IPS DF 4.7 (cell line): ENCODE measurements at regions not wholly inside any gene's neighbourhood (a gene's known extent, or its start where the extent isn't known, plus 50 kb on each side); places are given as distances from the start of the nearest gene placed in this dataset.
"Not testable (repeated sequence)": the region's sequence is repeated elsewhere in the genome, so short reads cannot be mapped to it uniquely, and the experiment has no call there.

Experiments
- DNase-seq: peaks from one replicate; pipeline ENCODE4 v3.0.0-alpha.2; 2013; ENCODE audit warnings: low spot score; ENCODE audit errors: extremely low read depth

DNA sequence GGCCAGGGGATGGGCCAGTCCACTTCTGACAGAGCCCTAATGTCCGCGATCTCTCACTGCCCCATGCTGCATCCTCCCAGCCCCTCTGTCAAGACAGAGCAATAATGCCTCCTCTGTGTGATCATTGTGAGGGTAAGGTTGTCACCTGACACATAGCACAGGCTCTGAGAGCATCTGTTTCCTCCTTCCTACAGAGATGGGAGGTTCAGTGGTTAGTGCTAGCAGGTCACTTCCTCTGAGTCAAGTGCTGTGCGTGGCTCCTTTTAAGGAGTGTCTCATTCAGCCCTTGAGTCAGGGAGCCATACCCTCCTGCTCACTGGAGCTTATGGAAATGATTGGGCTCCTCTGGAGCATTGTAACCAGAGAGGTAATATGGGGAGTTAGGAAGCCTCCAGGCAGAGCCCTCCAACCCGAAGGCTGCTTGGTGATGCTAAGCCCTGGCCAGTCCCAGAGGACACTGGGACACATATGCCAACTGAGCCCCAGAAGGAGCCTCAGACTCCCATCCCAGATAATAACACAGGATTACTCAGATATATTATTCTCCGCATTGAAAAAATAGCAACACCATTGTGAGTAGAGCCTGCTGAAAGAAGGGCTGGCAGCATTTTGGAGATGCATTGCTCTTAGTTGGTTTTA, 189.0 kb downstream of the GALNT1 start:
- DNase-seq = no peak

DNA sequence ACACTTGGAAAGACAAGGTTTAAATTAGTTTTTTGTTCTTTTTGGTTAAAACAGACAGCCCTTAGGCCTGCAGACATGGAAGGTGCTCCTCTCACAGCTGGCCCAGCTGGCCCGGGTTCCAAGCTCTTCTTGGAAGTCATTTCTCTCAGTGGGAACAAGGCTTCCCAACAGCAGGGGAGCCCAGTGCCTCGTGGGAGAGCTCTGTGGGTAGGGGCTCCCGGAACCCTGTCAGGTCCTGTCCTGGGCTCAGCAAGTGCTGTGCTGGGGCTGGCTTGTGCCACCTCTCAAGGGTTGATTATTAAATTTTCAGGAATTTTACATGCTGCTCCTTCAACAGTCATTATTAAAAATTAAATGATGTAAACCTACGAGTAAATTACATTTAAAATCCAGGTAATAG, 189.6 kb downstream of the GALNT1 start:
- no peak for DNase-seq

DNA sequence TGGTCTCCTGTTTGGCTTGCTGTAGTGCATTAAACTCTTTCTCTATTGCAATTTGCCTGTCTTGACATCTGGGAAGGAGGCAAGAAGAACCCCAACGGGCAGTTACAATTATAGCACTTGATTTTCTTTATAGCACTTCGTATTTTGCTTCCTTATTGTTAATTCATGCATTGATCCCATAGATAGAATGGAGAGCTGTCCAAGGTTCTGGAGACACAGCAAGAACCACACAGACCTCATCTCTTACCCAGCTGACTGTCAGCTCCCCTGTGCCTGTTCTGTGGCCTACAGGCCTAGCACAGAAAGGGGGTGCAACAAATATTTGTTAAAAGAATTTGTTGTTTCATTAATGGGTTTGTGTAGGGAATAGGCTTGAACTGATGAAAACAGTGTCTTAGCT, 194.3 kb downstream of the GALNT1 start:
- DNase-seq = no peak

- no peak for DNase-seq
These were observed 194.9 kb downstream of the GALNT1 start for GRCh38 chr18:35776473-35776872.

- DNase-seq = no peak
These were observed 195.4 kb upstream of the RMP24 start for GRCh38 chr18:35777039-35777438.

DNA sequence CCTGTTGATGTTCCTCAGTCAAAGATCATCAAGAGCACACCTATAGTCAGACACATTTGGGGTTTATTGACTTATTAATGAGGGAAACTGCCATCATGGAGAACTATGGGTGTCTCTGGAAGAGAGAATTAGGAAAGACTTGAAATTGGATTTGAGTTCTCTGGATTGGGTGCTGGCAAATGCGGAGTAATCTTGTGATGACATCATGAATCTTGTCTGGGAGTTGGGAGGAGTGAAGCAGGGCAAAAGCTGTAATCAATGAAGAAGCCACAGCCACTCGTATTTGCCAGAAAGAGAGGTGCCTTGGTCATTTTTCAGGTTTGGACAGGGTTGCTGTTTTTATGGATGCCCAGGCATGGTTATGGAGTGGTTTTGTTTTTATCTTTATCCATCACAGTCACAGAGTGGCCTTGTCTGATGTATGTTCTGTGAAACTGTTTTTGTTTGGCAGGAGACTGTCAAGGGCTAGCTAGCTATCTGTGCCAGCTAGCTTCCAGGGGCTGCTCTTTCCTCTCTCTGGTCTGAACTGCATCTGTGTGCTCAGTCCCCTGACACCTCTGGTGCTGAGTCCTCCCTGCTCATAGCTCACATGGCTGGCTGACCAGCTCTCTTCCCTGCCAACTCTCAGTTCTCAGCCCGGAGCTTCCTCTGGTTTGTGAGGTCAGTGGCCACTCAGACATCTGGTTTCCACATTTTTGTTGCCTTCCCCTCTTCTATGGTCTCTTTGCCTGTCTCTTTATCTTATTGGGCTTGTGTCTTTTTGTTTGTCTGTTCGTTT, 193.4 kb upstream of the RMP24 start:
- DNase-seq = no peak

DNA sequence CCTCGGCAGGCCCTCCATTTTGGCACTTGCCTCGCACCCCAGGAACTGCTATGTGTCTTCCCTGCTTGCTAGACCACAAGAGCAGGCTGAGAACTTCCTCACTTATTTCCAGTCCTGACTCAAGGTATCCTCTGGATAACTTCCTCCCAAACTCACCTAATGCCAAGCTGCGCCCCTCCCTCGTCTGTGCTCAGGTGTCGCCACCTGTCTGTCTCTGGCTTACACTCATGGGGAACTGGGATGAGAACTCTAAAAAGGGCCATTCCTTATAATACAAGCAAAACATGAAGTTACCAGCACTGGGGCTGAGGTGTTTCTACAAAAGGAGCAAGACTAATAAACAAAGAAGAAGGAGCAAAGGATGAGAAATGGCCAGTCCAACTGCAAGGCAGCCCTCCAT, 191.5 kb upstream of the RMP24 start:
- no peak for DNase-seq

DNA sequence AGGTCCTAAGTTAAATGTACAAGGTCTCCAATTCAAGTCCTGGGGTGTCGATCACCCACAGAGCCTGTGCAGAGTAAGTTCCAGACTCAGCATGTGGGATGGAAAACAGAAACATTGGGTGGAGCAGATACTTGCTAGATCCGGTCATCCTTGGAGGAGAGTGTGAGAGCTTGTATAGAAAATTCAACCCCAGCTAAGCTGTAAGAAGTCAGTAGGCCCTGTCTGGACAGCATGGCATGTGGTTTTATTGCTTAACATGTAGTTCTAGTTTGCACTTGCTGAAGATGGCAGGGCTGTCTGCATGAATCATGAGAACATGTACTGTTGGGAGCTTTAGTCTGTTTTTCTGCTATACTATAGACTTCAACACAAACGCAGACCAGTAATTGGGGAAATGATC, 189.6 kb upstream of the RMP24 start:
- no peak for DNase-seq

- no peak for DNase-seq
These were observed 186.0 kb upstream of the RMP24 start for GRCh38 chr18:35786365-35787042.

- no peak for DNase-seq
These were observed 182.9 kb upstream of the RMP24 start for GRCh38 chr18:35789543-35789942.

DNA sequence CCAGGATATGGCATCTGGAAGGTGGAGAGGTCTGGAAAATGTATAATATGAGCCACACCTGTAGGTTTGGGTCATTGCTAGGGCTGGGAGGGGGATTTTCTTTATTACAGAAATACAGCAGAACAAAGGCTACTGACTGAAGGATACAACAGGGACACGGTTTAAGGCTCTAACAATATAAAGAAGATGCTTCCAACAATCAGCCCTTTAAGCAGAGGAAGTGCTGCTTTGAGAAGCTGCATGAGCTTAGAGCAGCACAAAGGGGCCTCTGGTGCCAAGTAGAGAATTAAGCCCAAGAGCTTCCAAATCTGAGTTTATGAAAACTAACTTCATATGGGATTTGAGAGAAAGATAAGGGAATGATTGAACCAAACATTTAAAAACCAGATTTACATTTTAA, 174.5 kb upstream of the RMP24 start:
- DNase-seq = no peak

- DNase-seq = no peak
These were observed 168.9 kb upstream of the RMP24 start for GRCh38 chr18:35803551-35803950.

DNA sequence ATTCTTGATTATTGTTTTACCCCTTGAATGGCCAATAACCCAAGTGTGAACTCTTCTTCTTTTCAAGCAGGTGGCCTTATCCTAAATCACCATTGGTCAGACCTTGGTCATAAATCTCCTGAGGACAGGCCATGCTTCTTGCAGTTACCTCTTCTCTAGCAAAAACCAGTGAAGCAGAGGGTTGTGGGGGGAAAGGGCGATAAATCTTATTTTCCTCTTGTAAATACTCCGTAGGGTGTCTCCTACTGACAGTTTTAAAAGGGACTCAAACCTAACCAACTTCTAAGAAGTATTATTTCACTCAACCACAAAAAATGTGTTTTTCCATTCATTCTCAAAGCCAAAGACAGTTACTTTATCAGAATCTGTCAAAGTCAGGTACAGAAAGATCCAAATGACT, 168.1 kb upstream of the RMP24 start:
- DNase-seq = no peak

DNA sequence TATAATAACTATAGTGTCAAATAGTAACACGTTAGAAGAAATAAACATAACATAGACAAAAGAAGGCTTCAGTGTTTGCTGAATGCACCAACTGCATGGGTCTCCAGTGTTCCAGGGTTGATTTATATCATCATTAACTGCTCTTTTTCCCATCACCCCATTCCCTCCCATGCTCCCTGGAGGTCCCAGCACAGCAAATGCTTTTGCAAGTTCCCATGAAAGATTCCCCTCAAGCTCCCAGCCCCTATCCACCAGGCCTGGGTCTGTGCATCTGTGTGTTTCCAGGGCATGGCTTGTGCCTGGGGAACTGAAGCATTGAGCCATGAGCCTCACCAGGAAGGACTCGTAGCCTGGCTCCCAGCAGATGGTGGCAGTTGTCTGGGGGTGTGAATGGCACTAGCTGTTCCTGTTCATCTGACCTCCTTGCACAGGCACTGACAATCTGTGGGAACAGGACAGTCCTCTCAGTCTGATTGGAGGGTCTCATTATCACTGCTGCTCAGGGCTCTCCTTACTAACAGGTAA, 164.6 kb upstream of the RMP24 start:
- no peak for DNase-seq

DNA sequence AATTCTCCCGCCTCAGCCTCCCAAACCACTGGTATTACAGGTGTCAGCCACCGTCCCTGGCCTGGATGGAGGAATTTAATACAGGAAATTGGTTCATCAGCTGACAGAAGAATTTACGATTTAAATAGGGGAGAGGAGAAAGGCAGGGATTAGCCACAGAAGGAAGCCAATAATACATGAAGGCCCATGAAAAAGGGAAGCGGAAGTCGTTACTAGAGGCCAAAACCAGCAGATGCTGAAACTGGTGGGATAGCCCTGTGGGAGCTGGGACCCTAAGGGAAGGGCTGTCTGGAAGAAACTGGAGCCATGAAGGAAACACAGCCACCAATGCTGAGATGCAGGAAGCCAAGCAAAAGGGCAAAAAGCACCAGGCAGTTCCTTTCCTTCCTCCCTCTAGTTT, 163.7 kb upstream of the RMP24 start:
- no peak for DNase-seq

DNA sequence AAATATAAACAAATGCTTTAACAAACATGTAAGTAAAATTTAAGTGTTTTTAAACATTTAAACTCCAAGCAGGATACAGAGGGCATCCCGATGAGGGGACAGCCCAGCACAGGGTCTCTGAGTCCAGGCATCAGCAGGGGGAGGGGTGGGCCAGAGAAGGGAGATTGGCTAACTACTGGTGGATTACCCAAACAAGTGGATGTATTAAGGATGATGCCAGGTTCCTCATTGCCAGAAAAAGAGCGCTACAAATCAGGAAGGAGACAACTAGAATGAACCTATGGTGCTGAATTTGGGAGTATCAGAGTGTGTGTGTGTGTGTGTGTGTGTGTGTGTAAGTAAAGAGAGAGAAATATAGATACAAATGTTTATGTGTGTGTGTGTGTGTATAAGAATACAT, 162.0 kb upstream of the RMP24 start:
- no peak for DNase-seq

GRCh38 chr18:35811896-35812295, 160.6 kb upstream of the RMP24 start:
- DNase-seq = no peak

GRCh38 chr18:35815011-35815410, 157.5 kb upstream of the RMP24 start:
- DNase-seq = not testable (repeated sequence)

DNA sequence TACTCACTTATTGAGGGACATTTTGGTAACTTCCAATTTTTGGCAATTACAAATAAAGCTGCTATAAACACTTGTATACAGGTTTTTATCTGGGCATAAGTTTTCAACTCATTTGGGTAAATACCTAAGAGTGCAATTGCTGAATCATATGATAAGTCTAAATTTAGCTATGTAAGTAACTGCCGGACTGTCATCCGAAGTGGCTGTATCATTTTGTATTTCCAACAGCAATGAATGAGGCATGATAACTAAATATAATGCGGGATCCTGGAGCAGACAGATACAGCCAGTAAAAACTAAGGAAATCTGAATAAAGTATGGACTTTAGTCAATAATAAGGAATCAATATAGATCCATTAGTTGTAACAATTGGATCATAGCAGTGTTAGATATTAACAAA, 156.5 kb upstream of the RMP24 start:
- no peak for DNase-seq

GRCh38 chr18:35817604-35818352, 154.7 kb upstream of the RMP24 start:
- DNase-seq = no peak

- DNase-seq = no peak
These were observed 154.2 kb upstream of the RMP24 start for GRCh38 chr18:35818353-35818667.

DNA sequence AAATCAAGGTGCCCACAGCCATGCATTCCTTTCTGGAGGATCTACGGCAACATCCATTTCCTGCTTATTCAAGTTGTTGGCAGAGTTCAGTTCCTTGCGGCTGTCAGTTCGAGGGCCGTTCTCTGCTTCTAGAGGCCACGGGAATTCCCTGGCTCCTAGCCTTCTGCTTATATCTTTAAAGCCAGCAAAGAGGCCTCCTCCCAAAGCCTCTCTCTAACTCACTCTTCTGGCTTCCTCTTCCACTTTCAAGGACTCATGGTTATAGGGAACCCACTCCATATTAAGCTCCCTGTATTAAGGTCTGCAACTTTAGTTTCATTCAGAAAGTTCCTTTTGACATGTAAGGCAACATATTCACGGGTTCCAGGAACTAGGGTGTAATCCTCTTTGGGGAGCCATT, 150.1 kb upstream of the RMP24 start:
- DNase-seq = no peak
